Mucosa of descending colon (tissue), 3 donors: ENCODE measurements at regions not wholly inside any gene's neighbourhood (a gene's known extent, or its start where the extent isn't known, plus 50 kb on each side); places are given as distances from the start of the nearest gene placed in this dataset.

Experiments used
- ATAC-seq: fragments of 200-7000 bp; cut with Tn5 transposase; one replicate; pipeline ENCODE4 v1.9.1; 2020; ENCODE audit warnings: mild to moderate bottlenecking, moderate library complexity
- DNase-seq, 3 donors: peaks; one replicate each; pipeline ENCODE4 v3.0.0-alpha.2; 2020
- H3K36me3 ChIP-seq: fragments of 200-600 bp; one replicate; pipeline ENCODE4 v1.8.0; 2021; ENCODE audit warnings: low read depth, mild to moderate bottlenecking
- H3K4me1 ChIP-seq: fragments of 200-600 bp; one replicate; pipeline ENCODE4 v1.8.0; 2021; ENCODE audit warnings: low read depth, mild to moderate bottlenecking
- H3K4me3 ChIP-seq: fragments of 200-600 bp; one replicate; pipeline ENCODE4 v1.8.0; 2021; ENCODE audit warnings: mild to moderate bottlenecking
- H3K9me3 ChIP-seq: fragments of 200-600 bp; one replicate; pipeline ENCODE4 v1.8.0; 2021; ENCODE audit warnings: mild to moderate bottlenecking
- CTCF ChIP-seq: fragments of 200-600 bp; IDR thresholded peaks from one replicate; pipeline ENCODE4 v1.8.0; 2022; ENCODE audit warnings: antibody characterized with exemption, mild to moderate bottlenecking
- intact Hi-C, 2 donors: fragments of 100-400 bp; cut with DNase I in 1 of 2; cut with micrococcal nuclease in 1 of 2; formaldehyde crosslinking; loops; one replicate each; pipeline versions ENCODE4 v1.11.0 to v1.11.1; 2022; cut with DNase I, micrococcal nuclease
- donor health status: DM: no; HTN: no; CAD: no; lungs with moderate emphysema.
- donor health status: DM: no; HTN: no; CAD: no.
- donor health status: DM: no; HTN: yes; CAD: no.

- H3K4me3 ChIP-seq: no peak overlapping the region
- H3K9me3 ChIP-seq: no peaks in the 10 kb centered on the region
- H3K36me3 ChIP-seq: no peaks in the 10 kb centered on the region
- no peak for TF ChIP-seq CTCF
- H3K4me1 ChIP-seq: no peaks in the 10 kb centered on the region
- intact Hi-C loops: no loop called here
- DNase-seq (peak in 1 of 3 donors; percentile 5), ATAC-seq (peak; percentile 74)
Observed at GRCh38 chr17:10999484-10999883, 161.6 kb upstream of the PIRT start.

DNA sequence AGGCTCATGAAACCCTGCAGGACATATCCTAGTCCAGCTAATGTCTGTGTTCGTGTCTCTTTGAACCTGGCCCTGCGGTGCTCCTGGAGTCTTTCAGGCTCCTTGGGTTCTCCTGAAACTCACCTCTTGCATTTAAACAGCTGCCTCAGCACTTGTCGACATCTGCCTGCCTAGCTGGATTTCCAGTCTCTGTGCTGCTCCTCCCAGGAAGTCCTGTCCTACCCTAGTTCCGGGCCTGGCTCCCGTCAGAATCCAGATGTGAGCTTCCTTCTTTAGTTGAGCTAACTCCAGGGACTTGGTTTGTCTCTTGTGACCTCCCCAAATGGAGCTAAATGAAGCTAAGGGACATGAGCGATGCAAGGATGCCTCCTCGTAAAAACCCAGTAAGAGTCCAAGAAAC, 155.2 kb upstream of the PIRT start:
- no peak for TF ChIP-seq CTCF

GRCh38 chr17:10992106-10992880, 154.4 kb upstream of the PIRT start:
- intact Hi-C loops: no loop called here
- Histone ChIP-seq H3K4me3 (no peak overlapping the region), H3K4me1 (no peaks in the 10 kb centered on the region), H3K36me3 (no peaks in the 10 kb centered on the region), H3K9me3 (no peaks in the 10 kb centered on the region)
- TF ChIP-seq CTCF: no peak
- DNase-seq (no peak), ATAC-seq (no peak)

More for the DNA sequence above, 155.2 kb upstream of the PIRT start:
- Histone ChIP-seq H3K4me1 (no peaks in the 10 kb centered on the region), H3K9me3 (no peaks in the 10 kb centered on the region), H3K4me3 (no peak overlapping the region), H3K36me3 (no peaks in the 10 kb centered on the region)
- ATAC-seq (no peak), DNase-seq (no peak)
- intact Hi-C loops: no loop called here

- Histone ChIP-seq H3K36me3 (no peaks in the 10 kb centered on the region), H3K4me3 (no peak overlapping the region), H3K9me3 (no peaks in the 10 kb centered on the region), H3K4me1 (no peaks in the 10 kb centered on the region)
- no peak for TF ChIP-seq CTCF
- intact Hi-C loops: no loop called here
- no peak for DNase-seq
- no peak for ATAC-seq
Observed at GRCh38 chr17:10987786-10988185, 149.9 kb upstream of the PIRT start.

GRCh38 chr17:10984220-10984619, 146.3 kb upstream of the PIRT start:
- Histone ChIP-seq H3K36me3 (no peaks in the 10 kb centered on the region), H3K4me3 (no peak overlapping the region), H3K9me3 (no peaks in the 10 kb centered on the region), H3K4me1 (no peaks in the 10 kb centered on the region)
- ATAC-seq (no peak), DNase-seq (no peak)
- intact Hi-C loops: no loop called here
- no peak for TF ChIP-seq CTCF
